Breast epithelium (tissue), 3 donors: ENCODE measurements at regions not wholly inside any gene's neighbourhood (a gene's known extent, or its start where the extent isn't known, plus 50 kb on each side); places are given as distances from the start of the nearest gene placed in this dataset.

Experiments
- CTCF ChIP-seq, 3 donors: fragments of 450-650 bp; IDR thresholded peaks; one replicate each; pipeline ENCODE4 v1.5.1; 2016 to 2017; ENCODE audit warnings: antibody characterized with exemption in 3 of 3, mild to moderate bottlenecking in 3 of 3, moderate library complexity in 3 of 3
- POLR2A ChIP-seq: fragments of 450-650 bp; IDR thresholded peaks from one replicate; pipeline ENCODE4 v1.6.1; 2016; ENCODE audit warnings: antibody characterized with exemption, mild to moderate bottlenecking, moderate library complexity
- POLR2AphosphoS5 ChIP-seq, 3 donors: sonication (generic); formaldehyde crosslinking; IDR thresholded peaks; one replicate each; pipeline ENCODE4 v1.6.1; 2017; ENCODE audit warnings: antibody characterized with exemption in 3 of 3

GRCh38 chr4:126888968-126889367 lies 743.8 kb upstream of the INTU start:
- TF ChIP-seq CTCF (IDR thresholded peaks at IDR 0.05): no peak
- no peak for TF ChIP-seq POLR2A
- TF ChIP-seq POLR2AphosphoS5 (IDR thresholded peaks at IDR 0.05): no peak
